Tibial artery (tissue), 4 donors: ENCODE measurements at regions not wholly inside any gene's neighbourhood (a gene's known extent, or its start where the extent isn't known, plus 50 kb on each side); places are given as distances from the start of the nearest gene placed in this dataset.

ENCODE experiments used
- DNase-seq, 2 donors: peaks; one replicate each; pipeline ENCODE4 v3.0.0-alpha.2; 2019
- H3K27ac ChIP-seq, 2 donors: fragments of 200-600 bp; sonication (generic) in 1 of 2; 1 replicate in 1 of 2; 2 replicates in 1 of 2; pipeline ENCODE4 v1.5.1; 2018 to 2019; ENCODE audit warnings: mild to moderate bottlenecking in 1 of 2
- H3K27me3 ChIP-seq, 2 donors: fragments of 200-600 bp; sonication (generic) in 1 of 2; one replicate each; pipeline versions ENCODE4 v1.5.1 to v1.6.0; 2016 to 2019
- H3K36me3 ChIP-seq, 3 donors: fragments of 200-600 bp; sonication (generic) in 2 of 3; one replicate each; pipeline ENCODE4 v1.5.1; 2016 to 2019; ENCODE audit warnings: mild to moderate bottlenecking in 2 of 3
- H3K4me1 ChIP-seq, 4 donors: fragments of 200-600 bp; sonication (generic) in 2 of 4; 1 replicate in 3 of 4; 2 replicates in 1 of 4; pipeline ENCODE4 v1.5.1; 2016 to 2019
- H3K4me3 ChIP-seq, 2 donors: fragments of 200-600 bp; sonication (generic) in 1 of 2; 1 replicate in 1 of 2; 2 replicates in 1 of 2; pipeline ENCODE4 v1.5.1; 2018 to 2019; ENCODE audit warnings: mild to moderate bottlenecking in 2 of 2
- H3K9me3 ChIP-seq, 3 donors: fragments of 200-600 bp; sonication (generic) in 1 of 3; one replicate each; pipeline ENCODE4 v1.5.1; 2016 to 2019
- CTCF ChIP-seq, 2 experiments: fragments of 200-600 bp in 1 of 2; fragments of 450-650 bp in 1 of 2; IDR thresholded peaks; one replicate each; pipeline ENCODE4 v1.5.1; 2017 to 2019; ENCODE audit warnings: antibody characterized with exemption in 2 of 2, mild to moderate bottlenecking in 1 of 2, moderate library complexity in 1 of 2
- intact Hi-C: fragments of 100-400 bp; cut with DNase I; formaldehyde crosslinking; loops from one replicate; pipeline ENCODE4 v1.15.0; 2023; ENCODE audit warnings: low total_unique reads

DNA sequence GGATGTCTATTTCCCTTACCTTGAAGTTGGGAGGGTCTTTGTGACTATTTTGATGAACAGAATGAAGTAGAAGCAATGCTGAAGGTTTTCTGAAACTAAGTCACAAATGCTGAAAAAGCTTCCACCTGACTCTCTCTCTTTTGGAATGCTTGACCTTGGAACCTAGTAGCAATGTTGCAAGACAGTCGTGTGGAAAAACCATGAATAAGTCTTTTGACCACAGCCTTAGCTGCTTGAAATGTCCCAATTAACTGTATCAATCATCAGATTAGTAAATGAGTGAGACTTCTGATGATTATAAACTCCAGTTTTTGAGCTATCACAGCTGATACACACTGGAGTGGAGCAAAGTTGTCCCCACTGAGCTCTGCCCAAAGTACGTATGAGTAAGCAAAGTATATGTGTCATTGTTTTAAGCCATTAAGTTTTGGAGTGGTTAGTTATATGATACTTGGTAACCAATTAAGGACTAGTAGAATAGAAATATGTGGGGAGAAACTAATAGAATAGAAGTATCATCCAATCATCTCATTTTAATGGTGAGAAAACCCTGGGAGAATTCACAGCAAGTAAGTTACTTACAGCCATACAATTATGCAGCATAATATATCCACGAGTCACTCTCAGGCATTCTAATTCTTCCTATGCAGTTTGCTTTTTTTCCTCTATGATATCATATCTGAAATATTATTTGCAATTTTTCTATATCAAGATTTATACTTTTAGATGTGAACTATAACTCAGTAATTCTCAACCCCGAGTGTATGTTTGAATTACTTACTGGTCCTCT, 1010.6 kb downstream of the ROBO2 start:
- H3K36me3 ChIP-seq, result no peaks in the 10 kb centered on the region
- H3K4me3 ChIP-seq, result no peak overlapping the region
- intact Hi-C loops, result no loop called here
- TF ChIP-seq CTCF (IDR thresholded peaks at IDR 0.05), result no peak
- H3K27me3 ChIP-seq, result no peaks in the 10 kb centered on the region
- H3K4me1 ChIP-seq, result no peaks in the 10 kb centered on the region
- no peaks in the 10 kb centered on the region for H3K9me3 ChIP-seq
- H3K27ac ChIP-seq, result no peak overlapping the region
- DNase-seq, result no peak

- no peak for TF ChIP-seq CTCF (IDR thresholded peaks at IDR 0.05)
- Histone ChIP-seq H3K4me1 (no peaks in the 10 kb centered on the region), H3K36me3 (no peaks in the 10 kb centered on the region), H3K4me3 (no peak overlapping the region), H3K27me3 (no peaks in the 10 kb centered on the region), H3K9me3 (no peaks in the 10 kb centered on the region), H3K27ac (no peak overlapping the region)
- intact Hi-C loops, result no loop called here
- DNase-seq, result no peak
Measured at GRCh38 chr3:78052746-78053145, 1012.8 kb downstream of the ROBO2 start.

DNA sequence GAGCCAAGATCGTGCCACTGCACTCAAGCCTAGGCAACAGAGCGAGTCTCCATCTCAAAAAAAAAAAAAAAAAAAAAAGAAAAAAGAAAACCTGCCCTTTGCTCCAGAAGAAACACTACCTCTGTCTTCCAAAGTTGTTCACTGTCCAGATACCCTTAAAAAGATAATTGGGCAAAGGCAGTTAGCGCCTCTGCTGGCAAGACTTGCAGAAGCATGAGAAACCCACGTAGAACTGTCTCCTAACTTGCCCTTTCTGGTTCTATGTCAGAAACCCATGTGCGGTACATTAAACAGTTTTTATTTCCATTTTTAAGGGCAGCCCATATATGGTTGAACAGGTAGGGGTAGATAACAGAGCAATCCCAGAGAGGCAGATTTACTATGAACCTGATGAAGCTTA, 1026.4 kb downstream of the ROBO2 start:
- intact Hi-C loops, result no loop called here
- Histone ChIP-seq H3K9me3 (no peaks in the 10 kb centered on the region), H3K27me3 (no peaks in the 10 kb centered on the region), H3K27ac (no peak overlapping the region), H3K4me1 (no peaks in the 10 kb centered on the region), H3K36me3 (no peaks in the 10 kb centered on the region), H3K4me3 (no peak overlapping the region)
- DNase-seq, result no peak
- no peak for TF ChIP-seq CTCF (IDR thresholded peaks at IDR 0.05)

- H3K4me1 ChIP-seq, result no peaks in the 10 kb centered on the region
- H3K27ac ChIP-seq, result no peak overlapping the region
- intact Hi-C loops, result no loop called here
- H3K36me3 ChIP-seq, result no peaks in the 10 kb centered on the region
- DNase-seq, result no peak
- no peaks in the 10 kb centered on the region for H3K27me3 ChIP-seq
- H3K4me3 ChIP-seq, result no peak overlapping the region
- TF ChIP-seq CTCF (IDR thresholded peaks at IDR 0.05), result no peak
- no peaks in the 10 kb centered on the region for H3K9me3 ChIP-seq
Measured at GRCh38 chr3:78070188-78070587, 1030.3 kb downstream of the ROBO2 start.

DNA sequence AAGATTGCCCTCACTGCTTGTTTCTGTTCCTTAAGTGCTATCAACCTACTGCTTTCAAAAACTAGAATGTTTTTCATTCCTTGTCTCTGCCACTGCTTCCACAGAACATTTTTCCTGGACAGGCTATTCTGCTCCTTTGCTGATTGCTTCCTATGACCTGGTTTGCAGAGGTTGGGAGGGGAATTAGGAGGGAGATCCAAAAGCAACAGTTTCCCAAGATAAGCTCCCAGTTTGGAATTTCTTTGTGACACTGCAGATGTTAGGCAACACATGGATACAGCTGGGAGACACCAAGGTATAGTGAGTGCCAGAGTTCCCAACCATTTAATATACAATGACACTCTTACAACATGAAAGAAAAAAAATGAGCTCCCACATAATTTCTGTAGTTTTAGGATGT, 1036.5 kb downstream of the ROBO2 start:
- Histone ChIP-seq H3K9me3 (no peaks in the 10 kb centered on the region), H3K4me1 (no peaks in the 10 kb centered on the region), H3K36me3 (no peaks in the 10 kb centered on the region), H3K4me3 (no peak overlapping the region), H3K27ac (no peak overlapping the region), H3K27me3 (no peaks in the 10 kb centered on the region)
- no peak for TF ChIP-seq CTCF (IDR thresholded peaks at IDR 0.05)
- no peak for DNase-seq
- intact Hi-C loops, result loop anchor here (5.0 kb wide), 1 partner anchor 1624 kb away; no protein-coding TSS in a partner anchor
